Ishikawa (cell line): ENCODE measurements at regions not wholly inside any gene's neighbourhood (a gene's known extent, or its start where the extent isn't known, plus 50 kb on each side); places are given as distances from the start of the nearest gene placed in this dataset.

Experiments
- CEBPB ChIP-seq: IDR thresholded peaks from 2 replicates; pipeline ENCODE4 v1.6.1; 2012
- CREB1 ChIP-seq: IDR thresholded peaks from 2 replicates; pipeline ENCODE4 v1.6.1; 2012; ENCODE audit warnings: low read depth
- EGR1 ChIP-seq: IDR thresholded peaks from 2 replicates; pipeline ENCODE4 v1.6.1; 2012
- EP300 ChIP-seq: IDR thresholded peaks from 2 replicates; pipeline ENCODE4 v1.6.1; 2012; ENCODE audit warnings: borderline replicate concordance
- FOXM1 ChIP-seq: IDR thresholded peaks from 2 replicates; pipeline ENCODE4 v1.6.1; 2012; ENCODE audit warnings: low read depth, borderline replicate concordance
- MAX ChIP-seq: IDR thresholded peaks from 2 replicates; pipeline ENCODE4 v1.6.1; 2012
- NFIC ChIP-seq: IDR thresholded peaks from 2 replicates; pipeline ENCODE4 v1.6.1; 2012
- RAD21 ChIP-seq: IDR thresholded peaks from 2 replicates; pipeline ENCODE4 v1.6.1; 2012; ENCODE audit warnings: low read depth
- REST ChIP-seq: IDR thresholded peaks from 2 replicates; pipeline ENCODE4 v1.6.1; 2012; ENCODE audit warnings: low read depth, mild to moderate bottlenecking
- TAF1 ChIP-seq: IDR thresholded peaks from 2 replicates; pipeline ENCODE4 v1.6.1; 2012; ENCODE audit warnings: low read depth, mild to moderate bottlenecking
- TCF12 ChIP-seq: IDR thresholded peaks from 2 replicates; pipeline ENCODE4 v1.6.1; 2012; ENCODE audit warnings: low read depth
- TEAD4 ChIP-seq: IDR thresholded peaks from 2 replicates; pipeline ENCODE4 v1.6.1; 2012
- YY1 ChIP-seq: IDR thresholded peaks from 2 replicates; pipeline ENCODE4 v1.6.1; 2012; ENCODE audit warnings: low read depth
- ZBTB7A ChIP-seq: IDR thresholded peaks from 2 replicates; pipeline ENCODE4 v1.6.1; 2012; ENCODE audit warnings: low read depth
- TF ChIP-seq, protein P1 (sequence below): IDR thresholded peaks from 2 replicates; pipeline ENCODE4 v1.6.1; 2012

DNA sequence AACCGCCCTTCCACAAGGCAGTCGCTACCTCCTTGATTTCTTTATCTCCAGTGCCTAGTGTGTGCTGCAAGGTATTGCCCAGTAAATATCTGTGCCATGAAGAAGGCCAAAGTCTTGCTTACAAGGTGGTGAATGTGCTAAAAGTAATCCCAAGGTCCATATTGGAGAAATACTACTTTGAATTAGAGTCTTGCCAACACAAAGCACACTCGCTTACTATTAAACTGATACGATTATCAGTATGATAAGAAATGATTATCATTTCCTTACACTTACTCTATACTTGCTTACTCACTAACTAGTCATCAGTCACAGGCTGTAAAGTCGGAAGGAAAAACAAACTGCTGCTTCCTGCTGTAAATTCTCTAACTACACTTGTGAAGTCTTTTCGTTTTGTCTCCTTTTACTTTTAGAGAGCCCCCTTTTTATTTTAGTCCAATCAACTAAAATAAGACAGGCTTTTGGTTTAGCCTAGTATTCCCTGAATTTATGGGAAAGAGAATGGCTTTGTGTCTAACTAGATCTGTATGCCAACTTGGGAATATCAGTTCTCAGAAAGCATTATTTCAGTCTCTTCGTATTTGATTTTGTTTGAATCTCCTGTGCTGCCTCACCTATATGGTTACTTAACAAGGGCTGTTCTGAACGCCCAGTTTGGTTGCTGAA lies 107.1 kb upstream of the TSC22D2 start:
- no peak for TF ChIP-seq CREB1
- no peak for TF ChIP-seq EP300
- no peak for TF ChIP-seq EGR1
- no peak for TF ChIP-seq CEBPB
- no peak for TF ChIP-seq TEAD4
- no peak for TF ChIP-seq REST
- TF ChIP-seq MAX = no peak
- no peak for TF ChIP-seq FOXM1
- no peak for TF ChIP-seq NFIC
- no peak for TF ChIP-seq ZBTB7A
- no peak for TF ChIP-seq YY1
- TF ChIP-seq TAF1 = no peak
- no peak for TF ChIP-seq TCF12
- TF ChIP-seq, protein P1, sequence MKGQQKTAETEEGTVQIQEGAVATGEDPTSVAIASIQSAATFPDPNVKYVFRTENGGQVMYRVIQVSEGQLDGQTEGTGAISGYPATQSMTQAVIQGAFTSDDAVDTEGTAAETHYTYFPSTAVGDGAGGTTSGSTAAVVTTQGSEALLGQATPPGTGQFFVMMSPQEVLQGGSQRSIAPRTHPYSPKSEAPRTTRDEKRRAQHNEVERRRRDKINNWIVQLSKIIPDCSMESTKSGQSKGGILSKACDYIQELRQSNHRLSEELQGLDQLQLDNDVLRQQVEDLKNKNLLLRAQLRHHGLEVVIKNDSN = no peak
- no peak for TF ChIP-seq RAD21

GRCh38 chr3:150300388-150300787 lies 107.7 kb upstream of the TSC22D2 start:
- TF ChIP-seq EGR1 = no peak
- TF ChIP-seq MAX = no peak
- no peak for TF ChIP-seq REST
- TF ChIP-seq RAD21 = no peak
- no peak for TF ChIP-seq EP300
- TF ChIP-seq ZBTB7A = no peak
- TF ChIP-seq, protein P1 = no peak
- no peak for TF ChIP-seq CREB1
- TF ChIP-seq YY1 = no peak
- TF ChIP-seq TCF12 = no peak
- TF ChIP-seq FOXM1 = no peak
- TF ChIP-seq TAF1 = no peak
- TF ChIP-seq NFIC = no peak
- no peak for TF ChIP-seq TEAD4
- TF ChIP-seq CEBPB = no peak

GRCh38 chr3:150299201-150299600 lies 108.9 kb upstream of the TSC22D2 start:
- no peak for TF ChIP-seq CREB1
- no peak for TF ChIP-seq EGR1
- TF ChIP-seq REST = no peak
- TF ChIP-seq TAF1 = no peak
- no peak for TF ChIP-seq MAX
- TF ChIP-seq NFIC = no peak
- TF ChIP-seq FOXM1 = no peak
- TF ChIP-seq YY1 = no peak
- TF ChIP-seq CEBPB = no peak
- TF ChIP-seq, protein P1 = no peak
- TF ChIP-seq RAD21 = no peak
- no peak for TF ChIP-seq ZBTB7A

GRCh38 chr3:150296966-150297365 lies 111.1 kb upstream of the TSC22D2 start:
- no peak for TF ChIP-seq RAD21
- TF ChIP-seq CEBPB = no peak
- TF ChIP-seq, protein P1 = no peak
